MCF 10A (cell line): ENCODE measurements at regions not wholly inside any gene's neighbourhood (a gene's known extent, or its start where the extent isn't known, plus 50 kb on each side); places are given as distances from the start of the nearest gene placed in this dataset.
"Not testable (repeated sequence)": the region's sequence is repeated elsewhere in the genome, so short reads cannot be mapped to it uniquely, and the experiment has no call there.

Source experiments
- BruUV-seq: library from RNA; stranded (reverse); fragments of 400-500 nt; replicated peaks from 2 replicates; lab custom pipeline; 2021; lab: Mats Ljungman, UMichigan
- CTCF ChIA-PET: fragments of 300-600 bp; sonication (Branson Sonifier 250); formaldehyde crosslinking; extraction: SDS; loops from one replicate; lab custom pipeline; 2021; ENCODE audit warnings: antibody characterized with exemption, inconsistent platforms; lab: Yijun Ruan, JAX
- POLR2A ChIA-PET: fragments of 300-600, 350-650 bp; sonication (Branson Sonifier 250); formaldehyde crosslinking; extraction: SDS; loops from one replicate; lab custom pipeline; 2020; ENCODE audit warnings: antibody characterized with exemption, inconsistent platforms; lab: Yijun Ruan, JAX
- DNase-seq: peaks from one replicate; pipeline ENCODE4 v3.0.0-alpha.2; 2018; ENCODE audit not compliant: unreplicated experiment
- H3K27ac Mint-ChIP-seq: one replicate; pipeline ENCODE4 v1.8.0; 2022; ENCODE audit warnings: mild to moderate bottlenecking, low read depth, mixed read lengths; ENCODE audit not compliant: unreplicated experiment
- H3K27me3 Mint-ChIP-seq: one replicate; pipeline ENCODE4 v1.8.0; 2022; ENCODE audit warnings: mixed read lengths; ENCODE audit not compliant: insufficient read depth, unreplicated experiment
- H3K36me3 Mint-ChIP-seq: one replicate; pipeline ENCODE4 v1.8.0; 2022; ENCODE audit warnings: mild to moderate bottlenecking, moderate library complexity, mixed read lengths; ENCODE audit not compliant: insufficient read depth, unreplicated experiment
- H3K4me1 Mint-ChIP-seq: one replicate; pipeline ENCODE4 v1.8.0; 2022; ENCODE audit warnings: mixed read lengths; ENCODE audit not compliant: insufficient read depth, unreplicated experiment
- H3K4me3 Mint-ChIP-seq: one replicate; pipeline ENCODE4 v1.8.0; 2022; ENCODE audit warnings: mild to moderate bottlenecking, moderate library complexity, mixed read lengths; ENCODE audit not compliant: unreplicated experiment
- H3K9me3 Mint-ChIP-seq: one replicate; pipeline ENCODE4 v1.8.0; 2022; ENCODE audit warnings: mixed read lengths; ENCODE audit not compliant: unreplicated experiment
- intact Hi-C: fragments of 100-400 bp; cut with micrococcal nuclease; formaldehyde crosslinking; loops from 2 replicates; pipeline ENCODE4 v1.14.1; 2022
- TF ChIP-seq, protein P1 (sequence below): fragments of 200-600 bp; IDR thresholded peaks from one replicate; pipeline ENCODE4 v1.8.0; 2022; ENCODE audit warnings: antibody characterized with exemption, mild to moderate bottlenecking; ENCODE audit not compliant: unreplicated experiment

DNA sequence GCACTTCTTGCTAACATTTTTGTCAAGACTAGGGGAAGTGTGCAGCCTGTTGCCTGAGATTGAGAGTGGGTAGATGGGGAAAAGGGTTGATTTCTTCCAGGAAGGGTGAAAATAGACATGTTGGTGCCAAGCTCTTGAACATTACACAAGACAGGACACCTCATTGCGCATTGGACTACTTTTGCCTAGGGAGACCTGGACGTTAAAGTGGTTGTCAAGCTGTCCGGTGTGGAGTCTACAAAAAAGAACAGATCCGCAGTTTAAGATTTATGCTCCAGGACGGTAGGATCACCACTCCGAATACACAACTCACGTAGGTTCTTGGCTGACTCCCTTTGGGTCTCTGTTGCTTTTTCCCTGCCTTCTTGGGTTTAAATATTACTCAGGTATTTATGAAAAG, 56.3 kb upstream of the LRIG1 start:
- Mint-ChIP-seq H3K4me1 (no peaks in the 10 kb centered on the region), H3K27me3 (no peaks in the 10 kb centered on the region), H3K4me3 (no peak overlapping the region), H3K36me3 (no peaks in the 10 kb centered on the region), H3K27ac (no peak overlapping the region), H3K9me3 (no peaks in the 10 kb centered on the region)
- ChIA-PET POLR2A (interaction anchor here (0.7 kb wide), 1 partner anchor 65 kb away, joined by 4 read pairs; no protein-coding TSS in a partner anchor), CTCF (no interaction called here)
- intact Hi-C loops: no loop called here
- no peak for DNase-seq
- TF ChIP-seq, protein P1, sequence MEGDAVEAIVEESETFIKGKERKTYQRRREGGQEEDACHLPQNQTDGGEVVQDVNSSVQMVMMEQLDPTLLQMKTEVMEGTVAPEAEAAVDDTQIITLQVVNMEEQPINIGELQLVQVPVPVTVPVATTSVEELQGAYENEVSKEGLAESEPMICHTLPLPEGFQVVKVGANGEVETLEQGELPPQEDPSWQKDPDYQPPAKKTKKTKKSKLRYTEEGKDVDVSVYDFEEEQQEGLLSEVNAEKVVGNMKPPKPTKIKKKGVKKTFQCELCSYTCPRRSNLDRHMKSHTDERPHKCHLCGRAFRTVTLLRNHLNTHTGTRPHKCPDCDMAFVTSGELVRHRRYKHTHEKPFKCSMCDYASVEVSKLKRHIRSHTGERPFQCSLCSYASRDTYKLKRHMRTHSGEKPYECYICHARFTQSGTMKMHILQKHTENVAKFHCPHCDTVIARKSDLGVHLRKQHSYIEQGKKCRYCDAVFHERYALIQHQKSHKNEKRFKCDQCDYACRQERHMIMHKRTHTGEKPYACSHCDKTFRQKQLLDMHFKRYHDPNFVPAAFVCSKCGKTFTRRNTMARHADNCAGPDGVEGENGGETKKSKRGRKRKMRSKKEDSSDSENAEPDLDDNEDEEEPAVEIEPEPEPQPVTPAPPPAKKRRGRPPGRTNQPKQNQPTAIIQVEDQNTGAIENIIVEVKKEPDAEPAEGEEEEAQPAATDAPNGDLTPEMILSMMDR: no peak
- no TSS peak for BruUV-seq

DNA sequence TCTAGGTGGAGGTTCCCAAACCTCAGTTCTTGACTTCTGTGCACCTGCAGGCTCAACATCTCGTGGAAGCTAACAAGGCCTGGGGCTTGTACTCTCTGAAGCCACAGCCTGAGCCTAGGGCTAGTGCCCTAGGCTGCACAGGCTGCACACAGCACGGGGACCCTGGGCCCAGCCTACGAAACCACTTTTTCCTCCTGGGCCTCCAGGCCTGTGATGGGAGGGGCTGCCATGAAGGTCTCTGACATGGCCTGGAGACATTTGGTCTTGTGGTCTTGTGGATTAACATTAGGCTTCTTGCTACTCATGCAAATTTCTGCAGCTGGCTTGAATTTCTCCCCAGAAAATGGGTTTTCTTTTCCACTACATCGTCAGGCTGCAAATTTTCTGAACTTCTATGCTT, 59.1 kb upstream of the LRIG1 start:
- CTCF ChIA-PET: interaction anchor here (0.7 kb wide), 1 partner anchor 37 kb away, joined by 5 read pairs; no protein-coding TSS in a partner anchor
- H3K9me3 Mint-ChIP-seq, intact Hi-C loops, BruUV-seq, H3K27ac Mint-ChIP-seq, H3K4me3 Mint-ChIP-seq, POLR2A ChIA-PET, H3K36me3 Mint-ChIP-seq, DNase-seq, H3K4me1 Mint-ChIP-seq, H3K27me3 Mint-ChIP-seq: not testable (repeated sequence)

DNA sequence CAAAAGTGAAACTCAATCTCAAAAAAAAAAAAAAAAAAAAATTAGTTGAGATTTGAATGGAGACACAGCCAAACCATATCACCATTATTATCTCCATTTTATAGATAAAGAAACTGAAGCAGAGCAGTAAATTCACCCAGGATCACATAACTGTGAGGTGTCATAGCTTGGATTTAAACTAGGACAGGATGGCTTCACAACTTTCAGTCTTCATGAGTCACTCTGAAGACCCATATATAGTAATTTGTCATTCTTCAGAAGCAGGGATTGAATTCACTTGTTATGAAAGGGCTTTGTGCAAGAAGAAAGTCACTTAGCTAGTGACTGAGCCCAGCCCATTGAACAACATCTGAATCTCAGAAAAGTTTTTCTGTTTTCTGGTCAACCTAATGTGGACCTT, 60.5 kb upstream of the LRIG1 start:
- Mint-ChIP-seq H3K27me3 (no peaks in the 10 kb centered on the region), H3K4me3 (no peak overlapping the region), H3K27ac (no peak overlapping the region), H3K9me3 (no peaks in the 10 kb centered on the region), H3K4me1 (no peaks in the 10 kb centered on the region), H3K36me3 (no peaks in the 10 kb centered on the region)
- CTCF ChIA-PET: interaction anchor here (1.0 kb wide), 1 partner anchor 9 kb away, joined by 3 read pairs; no protein-coding TSS in a partner anchor
- POLR2A ChIA-PET: no interaction called here
- TF ChIP-seq, protein P1: no peak
- DNase-seq: no peak
- no TSS peak for BruUV-seq
- intact Hi-C loops: no loop called here

GRCh38 chr3:66565301-66565700, 64.5 kb upstream of the LRIG1 start:
- ChIA-PET CTCF (no interaction called here), POLR2A (interaction anchor here (0.6 kb wide), 1 partner anchor 103 kb away, joined by 3 read pairs; no protein-coding TSS in a partner anchor)
- BruUV-seq: no TSS peak
- TF ChIP-seq, protein P1: no peak
- H3K4me1 Mint-ChIP-seq: no peaks in the 10 kb centered on the region
- no peak overlapping the region for H3K4me3 Mint-ChIP-seq
- DNase-seq: no peak
- H3K36me3 Mint-ChIP-seq: no peaks in the 10 kb centered on the region
- no peaks in the 10 kb centered on the region for H3K9me3 Mint-ChIP-seq
- H3K27me3 Mint-ChIP-seq: no peaks in the 10 kb centered on the region
- no peak overlapping the region for H3K27ac Mint-ChIP-seq
- intact Hi-C loops: no loop called here
